ENCODE measurements at regions not wholly inside any gene's neighbourhood (a gene's known extent, or its start where the extent isn't known, plus 50 kb on each side); places are given as distances from the start of the nearest gene placed in this dataset.

- TF ChIP-seq, protein P1, sequence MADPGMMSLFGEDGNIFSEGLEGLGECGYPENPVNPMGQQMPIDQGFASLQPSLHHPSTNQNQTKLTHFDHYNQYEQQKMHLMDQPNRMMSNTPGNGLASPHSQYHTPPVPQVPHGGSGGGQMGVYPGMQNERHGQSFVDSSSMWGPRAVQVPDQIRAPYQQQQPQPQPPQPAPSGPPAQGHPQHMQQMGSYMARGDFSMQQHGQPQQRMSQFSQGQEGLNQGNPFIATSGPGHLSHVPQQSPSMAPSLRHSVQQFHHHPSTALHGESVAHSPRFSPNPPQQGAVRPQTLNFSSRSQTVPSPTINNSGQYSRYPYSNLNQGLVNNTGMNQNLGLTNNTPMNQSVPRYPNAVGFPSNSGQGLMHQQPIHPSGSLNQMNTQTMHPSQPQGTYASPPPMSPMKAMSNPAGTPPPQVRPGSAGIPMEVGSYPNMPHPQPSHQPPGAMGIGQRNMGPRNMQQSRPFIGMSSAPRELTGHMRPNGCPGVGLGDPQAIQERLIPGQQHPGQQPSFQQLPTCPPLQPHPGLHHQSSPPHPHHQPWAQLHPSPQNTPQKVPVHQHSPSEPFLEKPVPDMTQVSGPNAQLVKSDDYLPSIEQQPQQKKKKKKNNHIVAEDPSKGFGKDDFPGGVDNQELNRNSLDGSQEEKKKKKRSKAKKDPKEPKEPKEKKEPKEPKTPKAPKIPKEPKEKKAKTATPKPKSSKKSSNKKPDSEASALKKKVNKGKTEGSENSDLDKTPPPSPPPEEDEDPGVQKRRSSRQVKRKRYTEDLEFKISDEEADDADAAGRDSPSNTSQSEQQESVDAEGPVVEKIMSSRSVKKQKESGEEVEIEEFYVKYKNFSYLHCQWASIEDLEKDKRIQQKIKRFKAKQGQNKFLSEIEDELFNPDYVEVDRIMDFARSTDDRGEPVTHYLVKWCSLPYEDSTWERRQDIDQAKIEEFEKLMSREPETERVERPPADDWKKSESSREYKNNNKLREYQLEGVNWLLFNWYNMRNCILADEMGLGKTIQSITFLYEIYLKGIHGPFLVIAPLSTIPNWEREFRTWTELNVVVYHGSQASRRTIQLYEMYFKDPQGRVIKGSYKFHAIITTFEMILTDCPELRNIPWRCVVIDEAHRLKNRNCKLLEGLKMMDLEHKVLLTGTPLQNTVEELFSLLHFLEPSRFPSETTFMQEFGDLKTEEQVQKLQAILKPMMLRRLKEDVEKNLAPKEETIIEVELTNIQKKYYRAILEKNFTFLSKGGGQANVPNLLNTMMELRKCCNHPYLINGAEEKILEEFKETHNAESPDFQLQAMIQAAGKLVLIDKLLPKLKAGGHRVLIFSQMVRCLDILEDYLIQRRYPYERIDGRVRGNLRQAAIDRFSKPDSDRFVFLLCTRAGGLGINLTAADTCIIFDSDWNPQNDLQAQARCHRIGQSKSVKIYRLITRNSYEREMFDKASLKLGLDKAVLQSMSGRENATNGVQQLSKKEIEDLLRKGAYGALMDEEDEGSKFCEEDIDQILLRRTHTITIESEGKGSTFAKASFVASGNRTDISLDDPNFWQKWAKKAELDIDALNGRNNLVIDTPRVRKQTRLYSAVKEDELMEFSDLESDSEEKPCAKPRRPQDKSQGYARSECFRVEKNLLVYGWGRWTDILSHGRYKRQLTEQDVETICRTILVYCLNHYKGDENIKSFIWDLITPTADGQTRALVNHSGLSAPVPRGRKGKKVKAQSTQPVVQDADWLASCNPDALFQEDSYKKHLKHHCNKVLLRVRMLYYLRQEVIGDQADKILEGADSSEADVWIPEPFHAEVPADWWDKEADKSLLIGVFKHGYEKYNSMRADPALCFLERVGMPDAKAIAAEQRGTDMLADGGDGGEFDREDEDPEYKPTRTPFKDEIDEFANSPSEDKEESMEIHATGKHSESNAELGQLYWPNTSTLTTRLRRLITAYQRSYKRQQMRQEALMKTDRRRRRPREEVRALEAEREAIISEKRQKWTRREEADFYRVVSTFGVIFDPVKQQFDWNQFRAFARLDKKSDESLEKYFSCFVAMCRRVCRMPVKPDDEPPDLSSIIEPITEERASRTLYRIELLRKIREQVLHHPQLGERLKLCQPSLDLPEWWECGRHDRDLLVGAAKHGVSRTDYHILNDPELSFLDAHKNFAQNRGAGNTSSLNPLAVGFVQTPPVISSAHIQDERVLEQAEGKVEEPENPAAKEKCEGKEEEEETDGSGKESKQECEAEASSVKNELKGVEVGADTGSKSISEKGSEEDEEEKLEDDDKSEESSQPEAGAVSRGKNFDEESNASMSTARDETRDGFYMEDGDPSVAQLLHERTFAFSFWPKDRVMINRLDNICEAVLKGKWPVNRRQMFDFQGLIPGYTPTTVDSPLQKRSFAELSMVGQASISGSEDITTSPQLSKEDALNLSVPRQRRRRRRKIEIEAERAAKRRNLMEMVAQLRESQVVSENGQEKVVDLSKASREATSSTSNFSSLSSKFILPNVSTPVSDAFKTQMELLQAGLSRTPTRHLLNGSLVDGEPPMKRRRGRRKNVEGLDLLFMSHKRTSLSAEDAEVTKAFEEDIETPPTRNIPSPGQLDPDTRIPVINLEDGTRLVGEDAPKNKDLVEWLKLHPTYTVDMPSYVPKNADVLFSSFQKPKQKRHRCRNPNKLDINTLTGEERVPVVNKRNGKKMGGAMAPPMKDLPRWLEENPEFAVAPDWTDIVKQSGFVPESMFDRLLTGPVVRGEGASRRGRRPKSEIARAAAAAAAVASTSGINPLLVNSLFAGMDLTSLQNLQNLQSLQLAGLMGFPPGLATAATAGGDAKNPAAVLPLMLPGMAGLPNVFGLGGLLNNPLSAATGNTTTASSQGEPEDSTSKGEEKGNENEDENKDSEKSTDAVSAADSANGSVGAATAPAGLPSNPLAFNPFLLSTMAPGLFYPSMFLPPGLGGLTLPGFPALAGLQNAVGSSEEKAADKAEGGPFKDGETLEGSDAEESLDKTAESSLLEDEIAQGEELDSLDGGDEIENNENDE (IDR thresholded peaks at IDR 0.05; ENCODE audit: insufficient replicate concordance, low read length), result no peak
- TF ChIP-seq NANOG (IDR thresholded peaks at IDR 0.05; ENCODE audit: insufficient read depth, low read depth, low read length, poor library complexity, severe bottlenecking) (no peak), EZH2 (IDR thresholded peaks at IDR 0.05; ENCODE audit: low read depth, low read length, severe bottlenecking) (no peak), KDM1A (IDR thresholded peaks at IDR 0.05; ENCODE audit: borderline replicate concordance, low read length) (no peak)
- TF ChIP-seq, protein P2, sequence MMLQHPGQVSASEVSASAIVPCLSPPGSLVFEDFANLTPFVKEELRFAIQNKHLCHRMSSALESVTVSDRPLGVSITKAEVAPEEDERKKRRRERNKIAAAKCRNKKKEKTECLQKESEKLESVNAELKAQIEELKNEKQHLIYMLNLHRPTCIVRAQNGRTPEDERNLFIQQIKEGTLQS (IDR thresholded peaks at IDR 0.05; ENCODE audit: insufficient read depth, low read depth, low read length), result no peak
Observed at GRCh38 chr9:102000956-102001355, 262.5 kb upstream of the GRIN3A start (continued).

Data from H1 (cell line).